GM23248 (cell line): ENCODE measurements at regions not wholly inside any gene's neighbourhood (a gene's known extent, or its start where the extent isn't known, plus 50 kb on each side); places are given as distances from the start of the nearest gene placed in this dataset.

ENCODE experiments used
- DNase-seq: peaks from one replicate; pipeline ENCODE4 v3.0.0-alpha.2; 2015
- H2AFZ ChIP-seq: fragments of 200-600 bp; sonication (generic); 2 replicates; pipeline ENCODE4 v1.6.1; 2016; ENCODE audit warnings: antibody characterized with exemption
- H3F3A ChIP-seq: fragments of 200-600 bp; sonication (generic); 2 replicates; pipeline ENCODE4 v1.6.1; 2016; ENCODE audit warnings: mild to moderate bottlenecking, antibody characterized with exemption, mixed run types; ENCODE audit not compliant: insufficient read depth
- H3K27ac ChIP-seq: fragments of 200-600 bp; sonication (generic); 2 replicates; pipeline ENCODE4 v1.5.1; 2016; ENCODE audit warnings: mild to moderate bottlenecking
- H3K27me3 ChIP-seq: fragments of 200-600 bp; sonication (generic); replicated peaks from 2 replicates; pipeline ENCODE4 v1.6.1; 2016; ENCODE audit warnings: mild to moderate bottlenecking; ENCODE audit not compliant: insufficient read depth
- H3K36me3 ChIP-seq: fragments of 200-600 bp; sonication (generic); 2 replicates; pipeline ENCODE4 v1.6.1; 2016; ENCODE audit warnings: low read depth, mild to moderate bottlenecking
- H3K4me1 ChIP-seq: fragments of 200-600 bp; sonication (generic); 2 replicates; pipeline ENCODE4 v1.6.1; 2016; ENCODE audit warnings: mild to moderate bottlenecking; ENCODE audit not compliant: insufficient read depth
- H3K4me2 ChIP-seq: fragments of 200-600 bp; sonication (generic); one replicate; pipeline ENCODE4 v1.6.1; 2016; ENCODE audit warnings: mild to moderate bottlenecking; ENCODE audit not compliant: unreplicated experiment
- H3K4me3 ChIP-seq: fragments of 200-600 bp; sonication (generic); 2 replicates; pipeline ENCODE4 v1.5.1; 2016; ENCODE audit warnings: mild to moderate bottlenecking
- H3K79me2 ChIP-seq: fragments of 200-600 bp; sonication (generic); 2 replicates; pipeline ENCODE4 v1.6.1; 2016; ENCODE audit warnings: mild to moderate bottlenecking; ENCODE audit not compliant: insufficient read depth
- H3K9ac ChIP-seq: fragments of 200-600 bp; sonication (generic); 2 replicates; pipeline ENCODE4 v1.6.1; 2016; ENCODE audit warnings: mild to moderate bottlenecking
- H3K9me2 ChIP-seq: fragments of 200-600 bp; sonication (generic); 2 replicates; pipeline ENCODE4 v1.6.1; 2016; ENCODE audit warnings: mixed run types, mild to moderate bottlenecking, moderate library complexity; ENCODE audit not compliant: insufficient read depth
- H3K9me3 ChIP-seq: fragments of 200-600 bp; sonication (generic); one replicate; pipeline ENCODE4 v1.6.1; 2017; ENCODE audit warnings: low read depth
- H4K20me1 ChIP-seq: fragments of 200-600 bp; sonication (generic); 2 replicates; pipeline ENCODE4 v1.6.0; 2016; ENCODE audit not compliant: insufficient read depth
- EZH2 ChIP-seq: fragments of 200-600 bp; sonication (generic); IDR thresholded peaks from 2 replicates; pipeline ENCODE4 v1.6.1; 2018; ENCODE audit warnings: antibody characterized with exemption, mild to moderate bottlenecking; ENCODE audit not compliant: insufficient read depth, poor library complexity, severe bottlenecking
- EZH2phosphoT487 ChIP-seq: fragments of 200-600 bp; sonication (generic); IDR thresholded peaks from 2 replicates; pipeline ENCODE4 v1.6.1; 2018; ENCODE audit warnings: antibody characterized with exemption, moderate library complexity, mild to moderate bottlenecking, low read depth; ENCODE audit not compliant: insufficient read depth
- WGBS, 2 experiments: methylation state at CpG; one replicate each; pipeline ENCODE4 v1.1.6; 2015 to 2017; ENCODE audit warnings: low lambda C conversion rate in 2 of 2, low coverage in 1 of 2; ENCODE audit errors: missing lambda C conversion rate in 2 of 2; 5-methylcytosine and 5-hydroxymethylcytosine counted together
- in situ Hi-C: fragments of 300-500 bp; cut with MboI; formaldehyde crosslinking; loops from 2 replicates; pipeline ENCODE4 v1.15.0; 2020

DNA sequence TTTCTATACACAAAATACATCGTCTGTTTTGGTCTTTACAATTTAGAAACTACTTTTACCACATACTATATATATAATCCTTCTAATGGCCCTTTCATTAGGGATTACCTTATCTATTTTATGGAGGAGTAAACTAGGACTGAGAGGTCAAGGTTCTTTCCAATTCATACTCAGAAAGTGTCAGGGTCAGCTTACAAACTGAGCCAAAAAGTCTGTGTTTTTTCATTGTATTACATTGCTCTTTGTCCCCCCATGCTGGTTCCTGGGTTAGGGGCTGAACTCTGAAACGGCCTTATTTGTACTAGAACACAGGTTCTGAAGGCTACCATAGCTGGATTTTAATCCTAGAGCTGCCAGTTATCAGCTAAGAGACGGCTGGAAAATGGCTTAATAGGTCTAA lies 368.1 kb downstream of the GRIN2B start:
- H3K79me2 ChIP-seq, result no peaks in the 10 kb centered on the region
- H3K9me2 ChIP-seq, result no peaks in the 10 kb centered on the region
- H2AFZ ChIP-seq, result no peak overlapping the region
- H3K36me3 ChIP-seq, result no peaks in the 10 kb centered on the region
- no peak overlapping the region for H3K4me3 ChIP-seq
- DNase-seq, result no peak
- no peaks in the 10 kb centered on the region for H3K9me3 ChIP-seq
- TF ChIP-seq EZH2phosphoT487, result no peak
- no peak for TF ChIP-seq EZH2
- no peaks in the 10 kb centered on the region for H4K20me1 ChIP-seq
- H3F3A ChIP-seq, result no peaks in the 10 kb centered on the region
- no peak overlapping the region for H3K4me2 ChIP-seq
- H3K27ac ChIP-seq, result no peak overlapping the region
- WGBS, 2 experiments, result 5 to 8% methylated on average over 3 of the region's 3 CpGs
- H3K27me3 ChIP-seq, result no peaks in the 10 kb centered on the region
- no peaks in the 10 kb centered on the region for H3K4me1 ChIP-seq
- no peak overlapping the region for H3K9ac ChIP-seq
- in situ Hi-C loops, result no loop called here

GRCh38 chr12:13609894-13610679 lies 371.3 kb downstream of the GRIN2B start:
- WGBS, 2 experiments, result 9 to 15% methylated on average over 4 of the region's 4 CpGs
- no peak for DNase-seq

GRCh38 chr12:13606290-13606689 lies 375.1 kb downstream of the GRIN2B start:
- H3K9ac ChIP-seq, result no peak overlapping the region
- in situ Hi-C loops, result no loop called here
- H4K20me1 ChIP-seq, result no peaks in the 10 kb centered on the region
- no peaks in the 10 kb centered on the region for H3K79me2 ChIP-seq
- no peaks in the 10 kb centered on the region for H3K9me3 ChIP-seq
- no peak overlapping the region for H2AFZ ChIP-seq
- H3K27ac ChIP-seq, result no peak overlapping the region
- no peaks in the 10 kb centered on the region for H3F3A ChIP-seq
- H3K36me3 ChIP-seq, result no peaks in the 10 kb centered on the region
- no peak overlapping the region for H3K4me3 ChIP-seq
- no peak overlapping the region for H3K4me2 ChIP-seq
- TF ChIP-seq EZH2 (no peak), EZH2phosphoT487 (no peak)
- no peaks in the 10 kb centered on the region for H3K9me2 ChIP-seq
- DNase-seq, result no peak
- no peaks in the 10 kb centered on the region for H3K27me3 ChIP-seq
- 23 to 35% methylated on average over 4 of the region's 4 CpGs for WGBS, 2 experiments
- no peaks in the 10 kb centered on the region for H3K4me1 ChIP-seq

More at GRCh38 chr12:13609894-13610679, 371.3 kb downstream of the GRIN2B start:
- in situ Hi-C loops, result no loop called here
- H3K9ac ChIP-seq, result no peak overlapping the region
- no peaks in the 10 kb centered on the region for H3K36me3 ChIP-seq
- no peaks in the 10 kb centered on the region for H3K4me1 ChIP-seq
- H3K79me2 ChIP-seq, result no peaks in the 10 kb centered on the region
- no peak overlapping the region for H3K4me3 ChIP-seq
- no peaks in the 10 kb centered on the region for H3K27me3 ChIP-seq
- H3F3A ChIP-seq, result no peaks in the 10 kb centered on the region
- no peak overlapping the region for H2AFZ ChIP-seq
- no peaks in the 10 kb centered on the region for H3K9me2 ChIP-seq
- TF ChIP-seq EZH2phosphoT487 (no peak), EZH2 (no peak)
- no peaks in the 10 kb centered on the region for H4K20me1 ChIP-seq
- no peak overlapping the region for H3K4me2 ChIP-seq
- H3K27ac ChIP-seq, result no peak overlapping the region
- no peaks in the 10 kb centered on the region for H3K9me3 ChIP-seq

DNA sequence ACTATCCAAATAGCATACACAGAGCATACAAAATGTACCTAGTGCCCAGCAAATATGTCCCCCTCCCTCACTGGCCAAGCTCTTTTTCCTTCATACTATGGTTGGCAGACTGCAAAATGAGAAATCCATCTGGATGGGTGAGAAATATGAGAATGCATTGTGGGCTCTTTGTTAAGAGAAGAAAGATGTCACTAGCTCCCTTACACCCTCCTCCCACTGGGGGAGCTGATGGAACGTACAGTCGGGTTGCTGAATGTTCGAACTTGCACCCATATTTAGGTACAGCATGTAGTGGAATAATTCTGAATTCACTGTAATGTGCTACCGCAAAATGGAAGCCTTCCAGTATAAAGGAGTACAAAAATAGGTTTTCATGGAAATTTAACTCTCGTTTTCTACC lies 377.4 kb downstream of the GRIN2B start:
- H4K20me1 ChIP-seq, result no peaks in the 10 kb centered on the region
- H3K27ac ChIP-seq, result no peak overlapping the region
- H3K27me3 ChIP-seq, result peaks cover 9% of the 10 kb centered on the region; the same call in 1 of the 2 replicates
- TF ChIP-seq EZH2phosphoT487, result no peak
- no peak for TF ChIP-seq EZH2
- H3F3A ChIP-seq, result no peaks in the 10 kb centered on the region
- H2AFZ ChIP-seq, result no peak overlapping the region
- H3K79me2 ChIP-seq, result no peaks in the 10 kb centered on the region
- H3K9me3 ChIP-seq, result no peaks in the 10 kb centered on the region
- 40 to 43% methylated on average over 5 of the region's 5 CpGs for WGBS, 2 experiments
- DNase-seq, result no peak
- H3K9ac ChIP-seq, result no peak overlapping the region
- no peaks in the 10 kb centered on the region for H3K36me3 ChIP-seq
- in situ Hi-C loops, result no loop called here
- no peaks in the 10 kb centered on the region for H3K9me2 ChIP-seq
- no peak overlapping the region for H3K4me3 ChIP-seq
- H3K4me1 ChIP-seq, result no peaks in the 10 kb centered on the region
- H3K4me2 ChIP-seq, result no peak overlapping the region

- no peak overlapping the region for H3K9ac ChIP-seq
- in situ Hi-C loops, result no loop called here
- H2AFZ ChIP-seq, result no peak overlapping the region
- H3F3A ChIP-seq, result no peaks in the 10 kb centered on the region
- no peaks in the 10 kb centered on the region for H4K20me1 ChIP-seq
- no peaks in the 10 kb centered on the region for H3K36me3 ChIP-seq
- H3K79me2 ChIP-seq, result no peaks in the 10 kb centered on the region
- H3K4me2 ChIP-seq, result no peak overlapping the region
- peak; percentile 7 for DNase-seq
- H3K27me3 ChIP-seq, result peaks cover 9% of the 10 kb centered on the region; the same call in 1 of the 2 replicates
- H3K4me3 ChIP-seq, result no peak overlapping the region
- H3K9me2 ChIP-seq, result no peaks in the 10 kb centered on the region
- TF ChIP-seq EZH2phosphoT487 (no peak), EZH2 (no peak)
- H3K9me3 ChIP-seq, result no peaks in the 10 kb centered on the region
- H3K4me1 ChIP-seq, result no peaks in the 10 kb centered on the region
- no peak overlapping the region for H3K27ac ChIP-seq
- 0 to 3% methylated on average over 2 of the region's 2 CpGs for WGBS, 2 experiments
Measured at GRCh38 chr12:13602172-13602571, 379.2 kb downstream of the GRIN2B start.
